Gastrocnemius medialis (tissue), 4 donors: ENCODE measurements at regions not wholly inside any gene's neighbourhood (a gene's known extent, or its start where the extent isn't known, plus 50 kb on each side); places are given as distances from the start of the nearest gene placed in this dataset.

Source experiments
- ATAC-seq, 2 donors: fragments of 150-250 bp; one replicate each; pipeline ENCODE4 v1.9.1; 2016
- DNase-seq, 2 donors: peaks; one replicate each; pipeline ENCODE4 v3.0.0-alpha.2; 2019
- H3K27ac ChIP-seq, 4 donors: fragments of 200-600 bp; sonication (generic); 1 replicate in 1 of 4; 2 replicates in 3 of 4; pipeline ENCODE4 v1.5.1; 2016 to 2018; ENCODE audit warnings: mild to moderate bottlenecking in 2 of 4, moderate library complexity in 1 of 4
- H3K27me3 ChIP-seq, 3 donors: fragments of 200-600 bp; sonication (generic) in 2 of 3; 1 replicate in 1 of 3; 2 replicates in 2 of 3; pipeline versions ENCODE4 v1.5.1 to v1.6.0; 2016 to 2019; ENCODE audit warnings: mild to moderate bottlenecking in 1 of 3, moderate library complexity in 1 of 3
- H3K36me3 ChIP-seq, 2 donors: fragments of 200-600 bp; sonication (generic) in 1 of 2; one replicate each; pipeline ENCODE4 v1.5.1; 2017 to 2018
- H3K4me1 ChIP-seq, 2 donors: fragments of 200-600 bp; sonication (generic) in 1 of 2; one replicate each; pipeline ENCODE4 v1.5.1; 2016 to 2017; ENCODE audit warnings: mild to moderate bottlenecking in 2 of 2
- H3K4me3 ChIP-seq, 4 donors: fragments of 200-600 bp; sonication (generic) in 3 of 4; 1 replicate in 1 of 4; 2 replicates in 3 of 4; pipeline ENCODE4 v1.5.1; 2016 to 2019; ENCODE audit warnings: mild to moderate bottlenecking in 2 of 4
- H3K9me3 ChIP-seq, 3 donors: fragments of 200-600 bp; sonication (generic) in 2 of 3; 1 replicate in 1 of 3; 2 replicates in 2 of 3; pipeline ENCODE4 v1.5.1; 2016 to 2019
- POLR2A ChIP-seq, 2 donors: fragments of 450-650 bp; IDR thresholded peaks; one replicate each; pipeline ENCODE4 v1.6.1; 2017; ENCODE audit warnings: antibody characterized with exemption in 2 of 2, mild to moderate bottlenecking in 2 of 2, moderate library complexity in 2 of 2
- in situ Hi-C, 4 donors: fragments of 200-750 bp; cut with MboI; loops; one replicate each; pipeline versions ENCODE4 v1.15.0 to v1.8.0; 2017; ENCODE audit warnings: low sequenced_read_pairs in 4 of 4
- intact Hi-C: fragments of 100-400 bp; cut with DNase I; formaldehyde crosslinking; loops from one replicate; pipeline ENCODE4 v1.15.1; 2023; ENCODE audit warnings: low total_unique reads
- TF ChIP-seq, protein P1 (sequence below), 5 experiments: fragments of 450-650 bp in 3 of 5; fragments of 200-600 bp in 2 of 5; sonication (generic) in 2 of 5; IDR thresholded peaks in 4 of 5; conservative IDR thresholded peaks in 1 of 5; 1 replicate in 4 of 5; 2 replicates in 1 of 5; pipeline ENCODE4 v1.5.1; 2016 to 2019; ENCODE audit warnings: antibody characterized with exemption in 5 of 5, mild to moderate bottlenecking in 3 of 5, moderate library complexity in 3 of 5

- in situ Hi-C loops: no loop called here
- H3K36me3 ChIP-seq: no peaks in the 10 kb centered on the region
- no peak overlapping the region for H3K4me3 ChIP-seq
- no peaks in the 10 kb centered on the region for H3K9me3 ChIP-seq
- no peaks in the 10 kb centered on the region for H3K4me1 ChIP-seq
- intact Hi-C loops: no loop called here
- peaks cover 0 to 2% (median 0%) of the 10 kb centered on the region in 3 donors for H3K27me3 ChIP-seq
- ATAC-seq (no peak), DNase-seq (no peak)
- TF ChIP-seq, protein P1, sequence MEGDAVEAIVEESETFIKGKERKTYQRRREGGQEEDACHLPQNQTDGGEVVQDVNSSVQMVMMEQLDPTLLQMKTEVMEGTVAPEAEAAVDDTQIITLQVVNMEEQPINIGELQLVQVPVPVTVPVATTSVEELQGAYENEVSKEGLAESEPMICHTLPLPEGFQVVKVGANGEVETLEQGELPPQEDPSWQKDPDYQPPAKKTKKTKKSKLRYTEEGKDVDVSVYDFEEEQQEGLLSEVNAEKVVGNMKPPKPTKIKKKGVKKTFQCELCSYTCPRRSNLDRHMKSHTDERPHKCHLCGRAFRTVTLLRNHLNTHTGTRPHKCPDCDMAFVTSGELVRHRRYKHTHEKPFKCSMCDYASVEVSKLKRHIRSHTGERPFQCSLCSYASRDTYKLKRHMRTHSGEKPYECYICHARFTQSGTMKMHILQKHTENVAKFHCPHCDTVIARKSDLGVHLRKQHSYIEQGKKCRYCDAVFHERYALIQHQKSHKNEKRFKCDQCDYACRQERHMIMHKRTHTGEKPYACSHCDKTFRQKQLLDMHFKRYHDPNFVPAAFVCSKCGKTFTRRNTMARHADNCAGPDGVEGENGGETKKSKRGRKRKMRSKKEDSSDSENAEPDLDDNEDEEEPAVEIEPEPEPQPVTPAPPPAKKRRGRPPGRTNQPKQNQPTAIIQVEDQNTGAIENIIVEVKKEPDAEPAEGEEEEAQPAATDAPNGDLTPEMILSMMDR (IDR thresholded peaks at IDR 0.05 in 4 of 5, conservative IDR thresholded peaks at IDR 0.05 in 1 of 5): no peak
- H3K27ac ChIP-seq: no peak overlapping the region
Observed at GRCh38 chr2:181356526-181357130, 100.6 kb upstream of the ITGA4 start.

GRCh38 chr2:181357979-181358378 is 99.2 kb upstream of the ITGA4 start:
- no peaks in the 10 kb centered on the region for H3K9me3 ChIP-seq
- DNase-seq (no peak), ATAC-seq (no peak)
- H3K27me3 ChIP-seq: peaks cover 0 to 2% (median 0%) of the 10 kb centered on the region in 3 donors
- H3K36me3 ChIP-seq: no peaks in the 10 kb centered on the region
- H3K4me3 ChIP-seq: no peak overlapping the region
- TF ChIP-seq, protein P1 (IDR thresholded peaks at IDR 0.05 in 4 of 5, conservative IDR thresholded peaks at IDR 0.05 in 1 of 5): no peak
- no peak for TF ChIP-seq POLR2A (IDR thresholded peaks at IDR 0.05)
- in situ Hi-C loops (no loop called here), intact Hi-C loops (no loop called here)
- H3K4me1 ChIP-seq: no peaks in the 10 kb centered on the region
- H3K27ac ChIP-seq: no peak overlapping the region

DNA sequence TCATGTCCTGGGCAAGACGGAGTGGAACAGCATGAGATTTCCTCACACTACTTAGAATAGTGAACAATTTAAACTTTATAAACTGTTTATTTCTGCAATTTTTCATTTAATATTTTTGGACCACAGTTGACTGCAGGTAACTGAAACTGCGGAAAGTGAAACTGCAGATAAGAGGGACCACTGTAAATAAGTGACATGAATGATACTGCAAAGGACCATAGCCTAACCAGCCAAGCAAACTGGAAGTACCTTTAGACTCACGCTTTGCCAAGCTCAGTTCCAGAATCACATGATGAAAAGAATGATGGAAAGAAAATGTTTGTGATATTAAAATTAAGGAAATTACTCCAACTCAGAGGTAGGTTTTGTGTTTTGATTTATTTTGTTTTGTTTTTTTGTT is 94.6 kb upstream of the ITGA4 start:
- no peak overlapping the region for H3K27ac ChIP-seq
- in situ Hi-C loops (no loop called here), intact Hi-C loops (no loop called here)
- ATAC-seq (no peak), DNase-seq (no peak)
- no peak overlapping the region for H3K4me3 ChIP-seq
- no peaks in the 10 kb centered on the region for H3K4me1 ChIP-seq
- no peaks in the 10 kb centered on the region for H3K36me3 ChIP-seq
- no peaks in the 10 kb centered on the region for H3K9me3 ChIP-seq
- peaks cover 0 to 2% (median 0%) of the 10 kb centered on the region in 3 donors for H3K27me3 ChIP-seq
- TF ChIP-seq, protein P1 (IDR thresholded peaks at IDR 0.05 in 4 of 5, conservative IDR thresholded peaks at IDR 0.05 in 1 of 5): no peak
- TF ChIP-seq POLR2A (IDR thresholded peaks at IDR 0.05): no peak

GRCh38 chr2:181363164-181363563 is 94.0 kb upstream of the ITGA4 start:
- intact Hi-C loops (no loop called here), in situ Hi-C loops (no loop called here)
- Histone ChIP-seq H3K4me3 (no peak overlapping the region), H3K27me3 (peaks cover 0 to 2% (median 0%) of the 10 kb centered on the region in 3 donors), H3K36me3 (no peaks in the 10 kb centered on the region), H3K9me3 (no peaks in the 10 kb centered on the region), H3K4me1 (no peaks in the 10 kb centered on the region), H3K27ac (no peak overlapping the region)
- ATAC-seq (no peak), DNase-seq (no peak)
- TF ChIP-seq, protein P1 (IDR thresholded peaks at IDR 0.05 in 4 of 5, conservative IDR thresholded peaks at IDR 0.05 in 1 of 5): no peak
- no peak for TF ChIP-seq POLR2A (IDR thresholded peaks at IDR 0.05)
